Right forelimb (tissue), 1 donor: ENCODE measurements at regions not wholly inside any gene's neighbourhood (a gene's known extent, or its start where the extent isn't known, plus 50 kb on each side); places are given as distances from the start of the nearest gene placed in this dataset.

ENCODE experiments used
- DNase-seq: peaks from one replicate; pipeline ENCODE4 v3.0.0-alpha.2; 2018

DNA sequence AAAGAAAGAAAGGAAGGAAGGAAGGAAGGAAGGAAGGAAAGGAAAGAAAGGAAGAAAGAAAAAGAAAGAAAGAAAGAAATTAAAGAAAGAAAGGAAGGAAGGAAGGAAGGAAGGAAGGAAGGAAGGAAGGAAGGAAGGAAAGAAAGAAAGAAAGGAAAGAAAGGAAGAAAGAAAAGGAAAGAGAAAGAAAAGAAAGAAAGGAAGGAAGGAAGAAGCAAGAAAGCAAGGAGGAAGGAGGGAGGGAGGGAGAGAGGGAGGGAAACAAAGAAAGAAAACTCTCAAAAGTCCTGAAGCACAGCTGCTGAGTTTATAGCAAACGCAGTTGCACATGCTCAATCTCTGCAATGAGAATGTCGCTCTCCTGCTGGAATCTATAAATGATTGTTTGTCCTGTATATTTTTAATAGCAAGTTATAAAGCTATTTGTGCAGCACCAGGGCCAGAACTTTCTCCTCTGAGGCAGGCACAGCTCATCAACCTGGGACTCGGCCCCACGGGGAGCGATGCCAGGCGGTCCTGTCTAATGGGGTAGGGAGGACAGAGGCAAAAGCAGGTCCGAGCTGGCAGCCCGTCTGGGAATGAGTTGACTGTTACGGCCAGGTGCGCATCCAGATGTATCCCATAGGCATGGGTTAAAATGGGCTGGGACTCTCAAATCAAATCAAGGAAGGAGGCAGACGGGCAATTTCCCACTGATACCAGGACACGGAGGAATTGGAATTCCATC lies 118.0 kb upstream of the PFKP start:
- no peak for DNase-seq

DNA sequence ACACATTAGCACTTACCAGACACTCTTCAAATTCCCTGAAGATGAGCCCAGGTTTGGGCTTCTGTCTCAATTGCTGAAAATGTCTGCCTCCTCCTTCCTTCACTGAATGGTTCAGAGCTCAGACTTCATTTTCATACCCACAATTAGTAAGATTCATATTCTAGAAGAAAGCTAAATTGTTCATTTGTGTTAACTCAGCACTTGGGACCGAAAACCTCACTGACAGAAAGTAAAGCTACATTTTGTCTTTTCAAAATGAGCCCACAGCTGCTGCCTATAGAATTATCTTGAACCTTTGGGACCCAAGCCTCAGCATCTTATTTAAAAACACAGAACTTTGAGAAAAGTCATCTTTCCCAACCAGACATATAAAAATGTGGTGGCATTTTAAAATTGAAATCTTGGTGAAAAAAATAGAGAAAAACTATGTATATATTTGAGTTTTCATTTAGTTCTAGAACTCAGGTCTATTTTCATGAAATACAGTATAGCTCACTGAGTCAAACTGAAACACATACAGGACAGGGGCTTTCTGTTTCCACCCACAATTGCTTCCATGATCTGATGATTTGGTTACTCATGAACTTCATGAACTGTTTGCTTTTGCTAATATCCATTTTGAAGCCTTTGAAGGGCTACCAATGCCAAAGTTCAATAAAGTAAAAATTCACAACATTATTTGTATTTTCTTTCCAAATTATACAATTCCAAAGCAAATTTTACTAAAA lies 119.1 kb upstream of the PFKP start:
- DNase-seq, result no peak

DNA sequence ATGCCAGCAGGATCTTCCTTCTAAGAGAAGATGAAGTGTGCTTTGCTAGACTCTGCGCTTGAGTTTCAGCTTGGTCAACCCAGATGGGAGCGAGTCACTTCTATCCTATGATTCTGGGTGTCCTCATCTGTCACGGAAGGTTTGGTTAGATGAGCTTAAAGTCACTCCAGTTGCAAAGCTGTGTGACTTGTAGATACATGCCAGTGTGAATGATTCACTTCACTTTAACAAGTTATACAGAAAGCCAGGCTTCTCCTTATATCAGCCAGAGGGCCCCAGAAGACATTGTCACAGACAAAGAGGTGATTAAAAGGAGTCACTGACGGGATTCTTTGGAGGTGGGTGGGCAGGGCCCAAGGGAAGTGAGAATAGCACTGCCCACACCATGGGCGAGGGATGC lies 122.6 kb upstream of the PFKP start:
- DNase-seq, result no peak

DNA sequence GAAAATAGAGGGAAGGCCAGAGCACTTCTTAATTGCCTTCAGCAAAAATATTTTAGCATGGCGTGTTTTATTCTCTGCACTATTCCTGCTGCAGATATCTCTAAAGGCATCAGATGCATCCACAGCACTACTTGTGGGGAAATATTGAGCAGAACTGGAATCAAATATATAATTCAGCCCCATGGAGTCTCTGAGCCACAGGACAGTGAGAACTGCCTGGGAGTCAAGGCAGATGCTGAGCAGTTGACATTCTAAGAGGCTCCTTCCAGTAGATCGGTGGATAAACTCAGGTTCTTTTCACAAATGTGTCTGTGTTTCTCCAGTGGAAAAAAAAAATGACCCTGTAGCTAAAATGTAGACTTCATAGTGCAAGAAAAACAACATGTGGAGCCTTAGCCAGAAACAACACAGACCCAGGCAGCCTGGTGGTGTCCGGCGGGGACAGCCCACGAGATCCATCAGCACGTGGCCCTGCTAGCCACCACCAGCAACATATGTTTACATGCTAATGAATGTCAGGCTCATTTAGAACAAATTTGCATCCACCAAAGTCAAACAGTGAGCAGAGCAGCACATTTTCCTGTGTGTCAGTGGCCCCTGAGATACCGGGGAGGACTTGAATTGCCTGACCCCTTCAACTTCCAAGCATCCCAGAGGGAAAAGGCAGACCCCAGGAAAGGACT lies 123.3 kb upstream of the PFKP start:
- no peak for DNase-seq

DNA sequence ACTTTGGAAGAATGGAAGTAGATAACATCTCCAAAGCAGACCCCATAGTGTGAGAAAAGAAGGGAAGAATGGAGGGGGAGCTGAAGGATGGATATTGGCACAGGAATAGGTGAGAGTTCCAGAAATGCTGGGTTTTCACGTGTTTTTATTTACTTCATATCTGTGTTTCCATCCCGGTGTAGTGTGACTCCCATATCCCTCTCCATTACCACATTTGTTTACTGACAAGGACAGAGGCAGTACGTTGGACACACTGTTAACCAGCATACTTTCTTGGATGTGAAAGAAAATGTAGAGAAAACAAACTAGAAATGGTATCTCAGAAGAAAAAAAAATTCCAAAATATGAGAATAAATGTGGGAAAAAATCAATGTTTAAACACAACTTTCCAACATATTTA lies 124.4 kb upstream of the PFKP start:
- no peak for DNase-seq

DNA sequence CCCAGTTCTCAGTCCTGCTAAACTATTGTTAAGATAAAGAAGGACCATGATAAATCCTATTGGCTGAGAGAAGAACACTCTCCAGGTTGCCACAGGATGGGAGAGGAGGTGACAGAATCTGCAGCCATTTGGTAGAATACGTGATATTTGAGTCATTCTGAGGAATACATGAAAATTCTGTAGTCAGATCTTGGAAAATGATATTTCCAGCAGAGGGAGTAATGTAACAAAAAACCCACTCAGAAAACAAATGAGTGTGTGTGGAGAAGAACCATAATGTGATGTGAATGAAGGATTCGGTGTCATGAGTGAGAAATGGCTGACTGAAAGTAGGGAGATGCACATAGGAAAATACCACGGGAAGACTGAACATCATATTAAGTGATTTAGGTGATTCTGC lies 128.5 kb upstream of the PFKP start:
- no peak for DNase-seq

DNA sequence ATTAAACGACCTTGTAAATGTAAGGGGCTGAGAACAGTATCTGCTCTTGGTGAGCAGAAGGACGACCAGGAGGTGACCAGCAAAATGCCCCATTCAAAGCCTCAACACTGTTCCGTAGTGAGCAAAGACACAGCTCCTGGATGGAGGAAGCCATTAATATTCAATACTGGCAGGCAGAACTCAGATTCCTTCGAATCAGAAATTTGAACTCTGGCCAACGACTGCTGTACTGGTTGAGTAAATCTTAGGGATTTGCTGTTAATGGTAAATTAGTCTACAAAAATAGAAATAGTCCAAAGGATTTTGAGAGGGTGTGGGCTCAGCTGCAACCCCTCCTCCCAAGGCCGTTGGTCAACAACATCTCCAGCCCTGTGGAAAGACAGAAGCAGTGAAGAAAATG lies 130.5 kb upstream of the PFKP start:
- no peak for DNase-seq

DNA sequence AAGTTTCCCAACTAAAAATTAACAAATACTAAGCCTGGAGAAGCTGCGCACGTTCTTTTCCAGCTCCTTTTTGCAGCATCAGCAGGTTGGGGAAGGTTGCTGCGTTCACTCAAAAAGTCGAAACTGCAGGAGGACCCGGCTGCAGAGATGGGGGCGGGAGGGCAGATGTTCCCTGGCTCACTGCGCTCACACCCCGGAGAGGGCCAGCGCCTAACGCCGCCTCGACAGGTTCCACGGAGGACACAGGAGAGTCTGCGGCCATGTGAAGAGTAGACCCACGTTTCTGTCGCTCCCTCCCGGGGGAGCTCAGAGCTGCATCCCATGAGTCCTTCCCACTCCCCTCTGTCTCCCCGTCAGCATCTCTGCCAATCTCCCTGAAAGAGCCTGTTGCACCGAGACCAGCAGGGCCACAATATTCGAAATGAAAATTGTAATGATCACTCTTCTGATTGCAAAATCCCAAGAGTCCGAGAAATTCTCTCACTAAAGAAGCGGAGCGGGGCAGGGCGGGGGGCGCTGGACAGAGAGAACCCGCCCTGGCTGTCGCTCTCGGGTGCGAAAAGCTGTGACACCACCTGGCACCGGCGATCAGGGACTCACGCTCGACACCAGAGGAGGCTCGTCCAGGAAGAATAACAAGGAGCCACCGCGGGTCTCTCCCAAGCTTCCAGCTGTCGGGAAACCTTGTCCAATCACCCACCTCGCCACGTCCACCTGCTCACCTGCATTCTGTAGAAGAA lies 131.5 kb upstream of the PFKP start:
- DNase-seq, result no peak

DNA sequence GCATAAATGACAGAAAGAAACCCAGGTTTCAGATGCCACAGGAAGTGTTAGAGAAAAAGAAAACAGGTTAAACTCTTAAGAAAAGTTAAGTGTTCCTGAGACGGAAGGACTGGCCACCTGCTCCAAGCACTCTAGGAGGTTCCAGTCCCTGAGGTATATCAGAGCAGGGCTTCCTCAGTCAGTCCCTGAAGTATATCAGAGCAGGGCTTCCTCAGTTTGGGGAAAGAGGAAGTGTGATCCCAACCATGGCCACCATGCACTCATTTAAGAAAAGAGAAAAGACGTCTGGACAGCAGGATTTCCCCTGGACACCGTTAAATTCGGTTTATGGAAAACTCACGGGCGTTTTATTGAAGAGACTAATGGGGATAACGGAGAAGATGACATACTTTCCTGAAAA lies 133.4 kb upstream of the PFKP start:
- DNase-seq, result no peak

DNA sequence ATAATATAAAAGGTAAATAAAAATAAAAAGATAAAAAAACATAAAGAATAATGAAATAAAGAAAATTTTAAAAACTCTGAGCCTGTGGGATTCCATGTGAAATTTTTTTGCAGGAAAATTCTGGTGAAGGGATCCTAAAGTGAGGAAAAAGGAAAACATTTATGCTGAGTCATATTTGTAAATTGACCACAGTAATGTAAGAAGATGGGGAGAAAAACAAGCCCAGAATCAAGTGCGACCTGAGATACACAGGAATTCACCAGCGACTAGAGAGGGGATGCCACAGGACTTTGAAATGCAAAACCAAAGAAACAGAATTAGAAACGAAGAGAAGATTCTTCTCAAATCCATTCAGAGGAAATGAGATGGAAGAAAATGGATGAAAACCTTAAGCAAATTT lies 133.8 kb upstream of the PFKP start:
- no peak for DNase-seq

DNA sequence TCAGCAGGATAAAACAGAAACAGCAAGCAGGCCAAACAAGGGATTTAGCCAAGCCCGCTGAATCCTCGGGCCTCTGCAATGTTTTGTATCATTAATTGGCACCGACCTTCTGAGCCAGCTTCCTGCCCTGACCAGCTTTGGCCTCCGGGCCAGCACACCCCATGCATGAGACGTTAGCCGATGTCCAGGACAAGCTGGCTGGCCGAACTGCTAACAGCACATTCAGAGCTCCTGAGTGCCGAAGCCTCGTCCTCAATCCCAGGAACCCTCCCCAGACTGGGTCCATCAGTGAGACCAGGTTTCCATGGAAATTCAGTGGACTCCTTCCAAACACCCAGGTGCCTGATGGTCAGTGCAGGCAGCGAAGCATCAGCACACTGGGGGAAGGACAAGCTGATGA lies 134.3 kb upstream of the PFKP start:
- no peak for DNase-seq

DNA sequence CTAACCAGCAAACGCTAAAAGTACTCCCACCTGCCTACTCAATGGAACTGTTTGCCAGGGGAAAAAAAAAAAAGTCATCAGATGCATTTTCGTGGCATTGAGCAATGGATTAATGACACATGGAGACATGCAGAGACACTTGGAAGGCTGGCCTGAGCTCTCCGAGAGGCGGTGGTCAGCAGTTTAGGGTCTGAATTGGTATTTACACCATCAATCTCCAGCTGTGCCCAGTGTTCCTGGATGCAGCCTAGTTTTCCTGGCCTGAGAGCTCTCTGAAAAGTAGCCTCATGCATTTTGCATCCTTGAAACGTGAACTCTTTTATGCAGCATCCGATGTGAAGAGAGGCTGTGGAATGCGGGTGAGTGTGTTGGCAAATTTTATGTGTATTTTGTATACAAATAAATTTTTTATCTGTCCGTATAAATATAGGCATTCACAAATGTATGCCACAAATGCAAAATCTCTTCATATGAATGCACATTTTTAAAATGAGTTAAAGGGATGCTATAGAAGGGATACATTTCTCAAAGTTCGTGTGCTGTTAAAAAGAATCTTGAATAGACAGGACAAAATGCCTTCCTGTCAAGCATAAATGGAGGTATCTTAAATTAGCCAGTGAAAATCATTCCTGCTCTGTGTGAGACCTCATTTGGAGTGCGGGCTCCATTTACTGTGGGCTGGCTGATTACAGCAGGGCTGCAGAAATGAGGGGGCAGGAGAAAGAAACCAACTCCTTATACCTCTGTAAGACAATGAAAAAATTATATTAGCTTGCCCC lies 137.7 kb upstream of the PFKP start:
- DNase-seq, result no peak

DNA sequence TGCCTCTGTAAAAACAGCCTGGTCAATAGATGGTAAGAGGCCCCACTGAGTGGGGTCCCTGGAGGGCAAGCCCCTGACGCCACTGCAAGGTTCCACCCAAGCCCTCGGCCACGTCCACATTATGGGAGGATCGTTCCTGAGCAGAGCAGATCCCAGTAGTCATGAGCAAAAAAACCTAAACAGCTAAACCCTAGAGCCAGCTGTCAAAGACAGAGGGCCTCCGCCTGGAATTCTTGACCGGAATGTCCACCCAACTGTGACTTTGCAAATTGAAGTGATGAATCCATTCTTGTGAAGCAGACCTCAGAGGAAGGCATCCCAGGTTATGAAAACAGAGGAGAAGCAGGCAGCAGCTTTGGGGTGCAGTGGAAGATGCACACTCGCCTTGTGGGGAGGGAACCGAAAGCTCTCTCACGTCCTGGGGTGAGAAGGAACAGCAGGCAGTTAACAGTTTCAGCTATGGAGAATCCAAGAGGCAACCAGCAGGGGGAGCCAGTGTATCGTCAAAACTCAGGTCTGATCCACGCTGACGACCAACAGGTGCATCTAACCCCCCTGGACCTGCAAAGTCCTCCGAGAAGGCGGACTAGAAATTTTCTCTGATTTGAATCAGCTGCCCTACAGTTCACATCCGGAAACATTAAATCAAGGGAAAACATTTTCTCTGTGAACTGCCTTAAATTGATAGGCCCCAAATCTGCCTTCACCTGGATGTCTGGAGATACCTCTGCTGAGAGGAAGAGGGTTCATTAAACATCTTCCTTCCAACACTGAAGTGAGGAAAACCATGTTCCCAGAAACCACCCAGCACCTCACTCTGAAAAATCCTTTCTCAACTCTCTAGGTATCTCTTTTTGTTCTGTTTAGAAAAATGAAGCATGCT lies 139.1 kb upstream of the PFKP start:
- peak; percentile 67 for DNase-seq

DNA sequence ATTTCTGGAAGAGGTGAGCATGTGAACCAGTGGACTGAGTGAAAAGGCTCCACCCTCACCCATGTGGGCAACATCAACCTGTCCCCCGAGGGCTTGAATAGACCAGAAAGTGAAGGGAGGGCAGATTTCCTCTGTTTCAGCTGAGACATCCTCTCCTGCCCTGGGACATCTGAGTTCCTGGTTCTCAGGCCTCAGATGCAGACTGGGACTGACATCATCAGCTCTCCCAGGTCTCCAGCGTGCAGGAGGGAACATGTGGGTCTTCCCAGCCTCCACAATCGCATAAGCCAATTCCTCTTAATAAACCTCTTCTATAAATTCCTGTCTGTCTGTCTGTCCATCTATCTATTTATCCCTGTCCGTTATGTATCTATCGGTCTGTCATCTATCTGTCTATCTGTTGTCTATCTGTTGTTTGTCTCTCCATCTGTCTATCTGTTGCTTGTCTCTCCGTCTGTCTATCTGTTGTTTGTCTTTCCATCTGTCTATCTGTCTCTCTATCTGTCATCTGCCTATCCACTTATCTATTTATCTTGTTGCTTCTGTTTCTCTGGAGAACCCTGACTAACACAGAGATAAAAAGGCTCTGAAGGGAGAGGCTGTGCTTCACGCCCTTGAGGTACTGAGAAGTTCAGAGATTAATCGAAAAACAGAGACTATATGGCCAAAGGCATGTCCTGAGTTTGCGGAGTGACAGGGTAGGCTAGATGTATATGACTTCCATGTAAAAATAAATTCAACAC lies 140.3 kb upstream of the PFKP start:
- DNase-seq, result no peak

DNA sequence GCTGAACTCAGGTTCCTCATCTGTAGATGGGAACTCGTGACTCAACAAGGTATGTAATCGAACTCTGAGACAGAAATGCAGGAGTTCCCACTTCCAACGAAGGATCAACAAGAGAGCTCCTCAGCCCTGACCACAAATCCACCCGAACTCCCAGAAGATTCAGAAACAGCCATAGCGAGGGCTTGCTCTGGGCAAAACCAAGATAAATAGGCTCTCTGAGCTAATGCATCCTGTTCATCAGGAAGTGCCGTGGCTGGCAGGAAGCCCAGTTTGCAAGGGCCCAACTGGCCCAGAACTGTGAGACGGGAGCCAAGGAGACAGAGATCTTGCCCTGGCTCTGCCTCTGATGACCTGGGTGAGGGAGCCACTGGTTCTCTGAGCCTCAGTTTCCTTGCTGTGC lies 141.7 kb upstream of the PFKP start:
- DNase-seq, result no peak

DNA sequence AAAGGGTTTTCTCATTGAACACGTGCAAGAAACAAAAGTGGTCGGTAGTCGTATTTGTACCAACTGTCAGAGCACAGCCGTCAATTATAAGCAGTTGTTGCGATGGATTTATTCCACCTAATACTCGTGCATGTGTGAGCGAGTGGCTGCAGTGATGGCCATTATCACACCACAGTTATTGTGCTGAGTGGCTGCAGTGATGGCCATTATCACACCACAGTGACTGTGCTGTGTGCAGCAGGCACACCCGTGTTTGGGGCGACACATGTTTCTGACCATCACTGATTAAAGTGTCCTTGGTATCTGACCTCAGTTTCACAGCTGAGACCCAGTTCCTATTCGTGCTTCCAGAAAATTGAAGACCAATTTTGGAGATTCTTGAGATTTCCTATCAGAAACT lies 142.9 kb upstream of the PFKP start:
- DNase-seq, result no peak

DNA sequence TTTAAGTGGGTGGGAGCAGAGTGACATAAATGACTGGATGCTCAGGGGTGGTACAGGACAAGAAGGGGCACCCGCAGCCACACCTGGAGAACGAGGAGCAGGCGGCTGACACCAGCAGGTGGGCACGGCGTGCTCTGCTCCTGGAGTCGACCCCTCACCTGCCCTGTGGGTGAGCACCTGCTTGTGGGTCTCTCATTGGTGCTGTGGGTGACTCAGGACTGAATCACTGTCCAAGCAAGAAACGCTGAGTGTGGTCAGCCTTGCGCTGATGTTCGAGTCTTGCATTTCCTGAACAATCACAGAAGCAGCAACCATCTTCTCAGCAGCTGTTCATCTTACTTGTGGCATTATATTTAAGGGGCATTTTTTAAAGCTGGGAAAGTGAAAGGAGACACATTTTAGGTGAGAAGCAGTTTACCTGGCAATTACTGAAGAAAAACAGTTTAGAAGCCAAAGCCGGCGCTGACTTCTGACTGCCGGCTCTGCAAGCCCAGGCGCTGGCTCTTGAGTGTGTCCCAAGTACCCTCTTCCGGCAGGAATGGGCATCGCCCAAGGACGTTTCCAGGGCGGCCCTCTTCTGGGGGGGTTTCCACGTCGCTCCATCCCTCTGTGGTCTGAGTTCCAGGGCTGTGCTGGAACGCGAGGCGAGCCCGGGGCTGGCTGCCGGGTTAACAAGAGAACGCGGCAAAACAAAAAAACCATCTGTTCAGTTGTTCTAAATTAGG lies 145.2 kb upstream of the PFKP start:
- no peak for DNase-seq

DNA sequence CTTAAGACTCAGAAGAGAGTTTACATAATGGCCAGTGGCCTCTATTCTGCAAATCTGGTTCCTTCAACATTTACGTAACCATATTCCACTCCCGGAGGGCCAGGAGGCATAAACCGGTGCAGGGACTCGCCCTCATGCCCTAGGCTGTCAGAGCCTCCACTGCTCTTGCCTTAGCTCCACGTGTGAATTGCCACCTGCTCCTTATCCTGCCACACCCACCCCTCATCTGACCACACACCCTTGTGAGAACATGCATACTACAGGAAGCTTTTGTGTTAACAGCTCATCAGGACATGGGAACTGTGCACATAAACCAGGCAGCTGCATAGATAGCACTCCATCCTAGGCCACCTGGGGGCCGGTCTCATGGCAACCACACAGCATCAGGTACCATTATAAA lies 146.7 kb upstream of the PFKP start:
- no peak for DNase-seq

DNA sequence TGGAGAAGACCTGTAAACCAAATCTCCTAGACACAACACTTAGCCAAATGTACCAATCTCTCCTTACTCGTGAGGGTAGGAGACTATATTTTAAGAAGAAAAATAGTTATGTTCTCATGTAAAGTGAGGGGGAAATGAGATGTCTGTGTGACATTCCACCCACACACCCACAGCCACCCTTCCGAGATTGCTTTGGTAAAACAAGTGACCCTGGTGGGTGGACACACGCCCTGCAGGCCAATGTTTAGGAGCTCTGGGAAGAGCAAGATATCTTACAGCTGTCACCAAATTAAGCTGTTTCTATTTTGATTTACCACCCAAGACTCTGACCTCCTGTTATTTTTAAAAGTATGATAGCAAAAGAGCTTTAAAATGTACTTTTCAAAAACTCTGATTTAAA lies 147.2 kb upstream of the PFKP start:
- no peak for DNase-seq

DNA sequence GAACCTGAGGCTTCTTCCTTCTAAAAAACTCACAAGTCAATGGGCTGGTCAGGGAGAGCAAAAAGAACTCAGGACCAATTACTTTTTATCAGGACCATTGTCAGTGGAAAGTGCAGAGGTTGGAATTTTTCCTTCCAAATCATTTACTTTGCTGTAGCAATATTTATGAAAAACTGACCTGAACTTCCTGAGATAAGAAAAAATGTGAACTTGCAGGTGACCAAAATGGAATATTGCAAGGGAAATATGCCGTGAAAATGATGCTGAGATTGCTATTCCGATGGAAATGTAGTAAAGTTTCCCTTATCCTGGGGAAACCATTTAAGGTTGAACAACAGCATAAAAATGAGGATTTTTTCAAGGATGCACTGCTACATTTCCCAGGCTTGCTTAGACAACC lies 148.3 kb upstream of the PFKP start:
- DNase-seq, result no peak
